CD4-positive, alpha-beta T cell treated with Interleukin-15 for 1 hour (primary cell): ENCODE measurements at regions not wholly inside any gene's neighbourhood (a gene's known extent, or its start where the extent isn't known, plus 50 kb on each side); places are given as distances from the start of the nearest gene placed in this dataset.

Experiments
- DNase-seq: peaks from one replicate; pipeline ENCODE4 v3.0.0-alpha.2; 2020

DNA sequence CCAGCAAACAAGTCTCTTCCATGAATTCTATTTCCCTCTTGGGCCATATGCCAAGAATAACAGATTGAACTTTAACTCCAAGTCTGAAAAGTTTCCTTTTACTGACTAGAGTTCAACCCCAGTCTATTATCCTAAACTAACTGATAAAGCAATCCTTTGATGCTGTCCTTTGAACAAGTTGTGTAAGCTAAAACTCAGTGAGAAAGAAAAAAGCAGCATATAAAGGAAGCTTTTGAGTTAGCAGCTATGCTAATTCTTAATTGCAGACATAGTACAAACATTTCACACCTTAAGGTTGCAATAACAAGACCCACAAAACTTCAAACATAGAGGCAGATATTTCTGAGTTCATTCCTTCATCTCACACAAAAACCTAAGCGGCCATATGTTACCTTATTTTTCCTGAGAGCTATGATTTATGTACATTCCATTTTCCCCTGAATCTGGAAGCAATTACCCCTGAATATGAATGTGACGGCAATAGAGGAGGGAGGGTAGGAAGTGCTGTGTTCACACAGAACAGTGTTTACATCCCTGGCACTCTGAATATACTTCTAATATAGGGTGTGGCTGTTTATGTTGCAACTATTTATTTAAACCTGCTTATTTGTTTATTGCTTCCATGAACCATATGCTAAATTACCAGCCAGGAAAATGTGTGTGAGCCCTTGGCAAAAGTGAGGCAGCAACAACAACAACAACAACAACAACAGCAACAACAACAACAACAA, 180.6 kb downstream of the IRS1 start:
- no peak for DNase-seq

DNA sequence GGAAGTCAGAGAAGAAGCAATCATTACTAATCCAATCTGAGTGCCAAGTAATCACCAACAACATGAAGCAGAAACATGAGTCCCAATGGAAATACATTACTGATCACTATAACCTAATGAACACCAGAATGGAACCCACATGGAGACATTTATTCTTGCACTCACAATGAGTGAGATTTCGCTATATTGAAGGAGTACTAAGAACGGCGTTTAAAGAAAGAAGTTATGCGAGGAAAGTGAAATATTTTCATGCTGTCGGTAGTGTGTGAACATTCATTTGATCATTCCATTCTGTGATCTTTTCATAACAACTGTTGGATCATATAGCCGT, 181.1 kb downstream of the IRS1 start:
- DNase-seq: no peak

DNA sequence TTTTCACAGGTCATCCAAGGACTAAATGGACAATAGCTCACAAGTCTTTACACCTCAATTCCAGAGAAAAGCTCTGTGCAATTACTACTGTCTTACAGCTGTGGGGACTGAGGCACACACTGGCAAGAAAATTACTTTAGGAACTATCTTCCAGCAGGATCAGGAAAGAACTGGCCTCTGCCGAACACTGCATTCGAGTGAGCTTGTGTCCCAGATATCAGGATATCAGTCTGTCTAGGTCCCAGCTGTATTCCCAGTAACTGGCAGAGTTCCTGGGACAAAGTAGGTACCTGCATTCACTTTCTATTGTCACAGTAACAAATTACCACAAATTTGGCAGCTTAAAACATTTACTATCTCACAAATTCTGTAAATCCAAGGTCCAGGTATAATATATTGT, 183.7 kb downstream of the IRS1 start:
- DNase-seq: no peak

DNA sequence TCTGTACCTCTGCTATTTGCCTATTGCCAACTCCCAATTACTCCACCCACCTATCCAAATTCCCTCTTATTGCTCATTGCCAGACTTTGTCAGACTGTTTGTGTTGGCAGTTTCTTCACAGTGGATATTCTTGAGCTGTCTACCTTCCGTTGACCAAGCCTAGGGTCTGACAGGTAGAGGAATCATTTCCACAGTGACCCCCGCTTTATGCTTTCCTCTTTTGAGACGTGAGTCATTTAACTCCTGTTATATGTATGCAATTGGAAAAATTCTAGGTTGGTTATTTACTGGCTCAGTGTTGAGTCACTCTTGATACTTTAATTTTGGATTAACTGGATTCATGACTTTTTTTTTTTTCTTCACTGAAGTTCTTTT, 187.7 kb downstream of the IRS1 start:
- DNase-seq: no peak

DNA sequence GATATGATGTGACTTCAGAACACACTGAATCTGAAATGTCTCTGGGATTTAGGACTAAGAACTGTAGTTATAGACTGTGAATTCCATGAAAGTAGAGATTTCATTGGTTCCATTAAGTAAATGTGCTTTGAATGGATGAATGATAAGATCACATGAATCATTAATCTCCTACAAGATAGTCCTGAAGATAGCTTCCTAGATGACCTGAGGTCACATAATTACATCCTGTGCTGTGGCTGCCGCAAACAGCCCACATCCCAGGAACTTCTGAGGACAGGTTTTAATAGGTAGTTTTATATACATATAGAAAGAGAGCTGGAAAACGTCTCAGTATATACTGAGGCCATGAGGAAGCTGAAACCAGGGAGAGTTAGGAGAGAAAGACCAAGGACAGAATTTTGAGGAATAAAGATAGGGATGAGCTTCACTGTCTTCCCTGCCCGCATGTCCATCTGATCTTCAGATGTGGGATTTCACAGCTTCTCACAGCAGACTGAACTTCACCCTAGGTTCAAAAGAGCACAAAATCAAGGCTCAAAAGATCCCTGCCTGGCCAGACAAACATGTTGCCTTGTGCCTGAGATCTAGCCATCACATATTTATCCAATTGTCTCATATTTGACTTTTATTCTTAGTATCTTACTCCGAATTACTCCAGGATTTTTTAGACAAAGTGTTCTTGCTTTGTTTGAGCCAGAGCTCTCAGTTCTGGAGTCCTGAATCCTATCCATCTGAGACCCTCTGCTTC, 188.2 kb downstream of the IRS1 start:
- no peak for DNase-seq

DNA sequence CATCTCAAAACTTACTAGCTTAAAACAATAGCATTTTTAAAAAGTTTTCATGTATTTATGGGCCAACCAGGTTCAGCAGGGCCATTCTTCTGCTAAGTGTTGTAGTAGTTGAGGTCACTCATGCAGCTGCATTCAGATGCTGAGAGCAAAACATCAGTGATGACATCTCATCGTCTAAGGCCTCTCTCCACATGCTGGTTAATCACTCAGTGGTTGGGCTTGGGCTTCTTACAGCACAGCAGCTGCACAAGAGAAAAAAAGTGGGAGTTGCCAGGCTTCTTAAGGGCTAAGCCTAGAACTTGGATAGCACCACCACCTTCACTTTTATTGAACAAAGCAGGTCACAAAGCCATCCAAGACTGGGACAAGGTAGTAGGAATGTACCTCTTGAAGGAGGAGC, 190.3 kb downstream of the IRS1 start:
- DNase-seq: no peak

DNA sequence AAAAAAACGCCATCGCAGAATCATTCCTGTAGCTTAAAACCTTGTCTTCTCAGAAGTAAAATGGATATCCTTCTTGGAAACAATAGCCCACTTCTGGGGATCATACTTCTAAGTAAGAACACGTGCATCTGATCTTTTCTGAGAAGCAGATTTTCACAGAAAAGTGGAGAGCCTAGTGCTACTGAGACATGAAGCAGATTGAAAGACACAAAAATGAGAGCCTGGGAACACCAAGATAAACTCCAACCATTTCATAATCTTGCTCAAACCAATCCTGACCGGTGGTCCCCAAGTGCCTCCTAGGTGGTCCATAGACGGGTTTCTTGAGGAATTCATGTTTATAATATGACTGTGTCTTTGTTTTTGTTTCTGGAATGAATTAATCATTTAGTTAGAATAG, 191.2 kb downstream of the IRS1 start:
- no peak for DNase-seq

DNA sequence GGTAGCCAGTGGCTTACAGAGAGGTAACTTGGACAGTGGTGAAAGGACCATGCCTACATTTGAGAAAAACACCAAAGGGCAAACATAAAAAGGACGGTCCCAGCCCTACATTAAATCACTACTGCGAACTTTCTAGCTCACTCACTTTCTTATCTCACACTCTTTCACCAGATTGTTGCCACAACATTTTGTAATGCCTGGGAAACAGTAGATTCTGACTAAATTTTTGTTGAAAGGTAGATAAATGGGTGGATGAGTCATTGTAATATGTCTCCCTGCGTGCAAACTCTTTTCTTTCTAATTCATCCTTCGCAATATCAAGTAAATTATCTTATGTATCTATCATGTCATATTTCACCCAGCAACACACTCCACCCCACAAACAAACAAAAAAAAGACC, 192.2 kb downstream of the IRS1 start:
- DNase-seq: no peak

DNA sequence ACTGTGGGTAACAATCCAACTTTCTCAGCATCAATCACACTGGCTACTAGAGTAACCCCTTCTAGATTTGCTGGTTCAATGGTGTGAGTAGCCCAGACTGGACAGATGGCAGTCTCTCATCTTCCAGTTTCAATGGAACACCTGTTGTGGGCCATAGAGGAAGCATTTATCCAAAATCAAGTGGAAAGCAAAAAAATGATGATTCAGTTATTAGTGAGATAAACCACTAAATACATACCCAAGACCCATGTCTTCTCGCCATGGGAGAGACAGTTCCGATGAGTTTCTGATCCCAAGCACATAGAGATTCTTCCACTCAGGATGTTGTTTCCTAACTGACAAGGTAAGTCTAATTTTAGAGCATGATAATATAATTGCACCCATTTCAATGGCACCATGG, 194.0 kb downstream of the IRS1 start:
- no peak for DNase-seq

DNA sequence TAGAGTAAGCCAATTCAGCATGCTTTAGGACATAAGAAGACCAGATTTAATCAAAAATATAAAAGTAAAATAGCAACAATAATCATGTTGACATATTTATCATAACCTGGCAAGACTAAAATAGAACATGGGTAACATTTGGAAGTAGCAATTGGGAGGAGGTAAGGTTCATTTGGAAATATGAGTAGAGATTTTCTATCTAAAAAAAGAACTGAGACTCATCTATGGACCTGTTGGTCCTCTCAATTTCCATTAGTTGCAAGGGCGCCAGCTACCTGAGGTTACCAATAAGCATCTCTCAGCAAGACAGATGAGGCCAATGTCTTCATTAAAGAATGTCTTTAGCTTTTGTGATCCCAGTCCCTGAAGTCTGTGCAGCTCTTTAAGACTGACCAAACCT, 196.0 kb downstream of the IRS1 start:
- DNase-seq: no peak

DNA sequence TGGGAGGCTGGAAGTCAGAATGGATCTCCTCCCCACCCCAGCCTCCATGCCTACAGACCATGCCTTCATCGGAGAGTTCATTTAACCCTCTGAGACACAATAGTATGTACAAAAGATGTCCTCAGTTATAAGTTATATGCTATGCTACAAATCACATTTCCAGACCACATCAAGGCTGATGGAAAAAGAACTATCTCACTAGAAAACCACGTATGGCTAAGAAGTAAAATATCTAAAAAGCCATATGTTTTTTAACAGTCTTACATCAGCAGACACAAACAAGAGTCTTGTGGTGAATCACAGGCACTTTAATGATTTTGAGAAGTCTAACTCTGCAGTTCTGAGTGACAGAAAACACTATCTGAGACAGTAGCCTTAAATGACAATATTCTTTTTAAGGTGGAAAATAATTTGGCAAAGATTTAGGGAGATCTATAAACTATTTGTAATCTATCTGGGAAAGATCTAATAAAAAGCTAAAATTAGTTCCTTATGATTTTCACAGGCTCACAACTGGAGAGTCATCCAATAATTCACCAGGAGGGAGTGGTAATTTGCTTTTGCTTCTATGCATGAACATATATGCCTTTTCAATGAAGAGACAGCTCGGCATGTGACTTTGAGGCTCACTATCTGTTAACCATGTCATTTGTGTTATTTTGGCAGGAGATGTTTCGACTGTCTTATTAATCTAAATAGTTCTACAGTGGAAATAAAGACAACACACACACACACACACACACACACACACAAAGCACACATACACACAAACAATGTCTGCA, 197.5 kb downstream of the IRS1 start:
- DNase-seq: no peak

DNA sequence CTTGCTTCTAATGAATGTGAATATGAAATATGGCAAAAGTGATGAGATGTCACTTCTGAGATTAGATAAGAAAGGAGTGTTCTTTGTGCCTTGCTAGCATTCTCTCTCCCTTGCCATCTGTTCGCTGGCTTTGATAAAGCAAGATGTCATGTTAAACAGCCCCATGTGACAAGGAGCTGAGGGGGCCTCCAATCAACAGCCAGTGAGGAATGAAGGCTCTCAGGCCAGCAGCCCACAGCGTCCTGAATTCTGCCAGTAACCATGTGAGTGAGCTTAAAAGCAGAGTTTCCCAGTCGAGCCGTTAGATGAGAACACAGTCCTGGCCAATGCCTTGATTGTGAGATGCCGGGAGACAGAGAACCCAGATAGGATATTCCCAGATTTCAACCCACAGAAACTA, 198.8 kb downstream of the IRS1 start:
- no peak for DNase-seq

DNA sequence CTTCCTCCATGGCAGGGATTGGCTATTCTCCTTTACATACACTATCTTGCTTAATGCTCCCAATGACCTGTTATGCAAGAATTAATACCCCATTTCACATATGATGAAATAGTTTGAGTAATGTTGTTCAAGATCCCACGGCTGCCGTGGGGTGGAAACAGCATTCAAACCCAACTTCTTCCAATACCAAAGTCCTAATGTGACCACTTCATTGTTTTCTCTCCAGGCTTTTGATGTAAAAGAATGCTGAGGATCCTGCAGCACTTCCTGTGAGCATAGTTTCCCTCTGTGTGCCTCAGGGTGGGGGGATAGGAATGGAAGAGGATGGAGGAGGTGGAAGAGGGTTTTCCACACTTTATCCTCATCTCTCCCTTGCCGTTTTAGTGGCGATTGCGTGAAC, 199.4 kb downstream of the IRS1 start:
- DNase-seq: no peak

DNA sequence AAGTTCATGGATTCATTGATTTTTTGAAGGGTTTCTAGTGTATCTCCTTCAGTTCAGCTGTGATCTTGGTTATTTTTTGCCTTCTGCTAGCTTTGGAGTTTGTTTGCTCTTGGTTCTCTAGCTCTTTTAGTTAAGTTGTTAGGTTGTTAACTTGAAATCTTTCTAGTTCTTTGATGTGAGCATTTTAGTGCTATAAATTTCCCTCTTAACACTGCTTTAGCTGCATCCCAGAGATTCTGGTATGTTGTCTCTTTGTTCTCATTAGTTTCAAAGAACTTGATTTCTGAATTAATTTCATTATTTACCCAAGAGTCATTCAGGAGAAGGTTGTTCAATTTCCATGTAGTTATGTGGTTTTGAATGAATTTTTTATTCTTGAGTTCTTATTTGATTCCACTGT, 210.6 kb downstream of the IRS1 start:
- DNase-seq: no peak

DNA sequence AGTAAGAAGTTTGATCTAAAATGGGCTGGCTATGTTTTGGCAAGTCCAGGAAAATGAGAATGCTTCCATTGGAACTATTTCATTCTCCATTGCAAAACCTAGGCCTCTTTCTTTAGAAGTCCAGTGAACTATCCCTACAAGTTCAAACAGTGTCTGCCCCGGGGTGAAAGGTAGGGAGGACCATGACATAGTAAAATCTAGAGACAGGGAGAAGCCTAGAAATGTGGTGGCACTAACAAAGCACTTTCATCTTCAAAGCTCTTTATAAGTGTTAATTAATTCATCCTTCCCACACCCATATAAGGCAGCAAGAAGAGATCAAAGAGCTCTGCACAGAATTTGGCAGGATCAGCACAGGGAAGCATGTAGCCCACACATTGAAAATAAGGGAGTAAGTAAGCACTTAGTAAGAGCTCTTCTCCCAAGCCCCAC, 214.5 kb downstream of the IRS1 start:
- no peak for DNase-seq

DNA sequence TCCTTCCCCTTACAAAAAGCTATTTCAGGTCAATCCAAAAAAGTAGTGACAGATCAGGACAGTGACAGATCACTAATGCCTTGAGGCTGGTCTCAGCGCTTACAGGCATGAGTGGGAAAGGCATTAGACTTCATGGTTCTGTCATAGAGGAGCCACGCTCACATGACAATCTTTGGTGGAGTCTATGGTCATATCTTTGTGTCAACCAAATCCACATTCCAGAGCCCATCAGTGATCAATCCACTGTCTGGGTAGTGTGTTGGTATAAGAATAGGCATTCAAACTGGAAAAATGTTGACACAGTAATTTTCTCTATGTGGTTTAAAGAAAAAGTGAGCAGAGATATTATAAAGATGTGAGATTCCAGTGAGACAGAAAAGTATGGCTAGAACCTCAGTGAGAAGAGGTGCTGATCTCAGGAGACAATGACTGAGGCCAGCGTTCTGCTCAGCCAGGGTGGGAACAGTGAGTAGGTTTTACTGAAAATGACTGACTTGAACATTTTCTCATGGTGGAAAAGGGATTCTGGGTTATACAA, 215.0 kb downstream of the IRS1 start:
- DNase-seq: no peak

DNA sequence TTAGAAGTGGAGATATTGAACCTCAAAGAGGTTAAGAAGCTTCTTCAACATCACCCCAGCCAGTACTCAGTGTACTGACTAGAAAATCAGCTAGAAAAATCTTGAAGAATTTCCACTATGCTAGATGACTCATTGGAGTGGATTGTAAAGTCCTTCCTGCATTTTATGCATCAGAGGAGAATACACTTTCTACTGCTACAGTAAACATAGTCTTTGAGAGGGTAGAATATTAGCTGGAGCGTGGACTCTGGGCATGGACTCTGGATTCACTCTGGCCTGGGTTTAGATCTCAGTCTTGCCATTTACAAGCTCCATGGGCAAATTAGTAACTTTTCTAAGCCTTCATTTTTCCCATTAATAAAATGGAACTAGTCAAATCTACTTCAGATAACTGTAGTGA, 215.9 kb downstream of the IRS1 start:
- no peak for DNase-seq

DNA sequence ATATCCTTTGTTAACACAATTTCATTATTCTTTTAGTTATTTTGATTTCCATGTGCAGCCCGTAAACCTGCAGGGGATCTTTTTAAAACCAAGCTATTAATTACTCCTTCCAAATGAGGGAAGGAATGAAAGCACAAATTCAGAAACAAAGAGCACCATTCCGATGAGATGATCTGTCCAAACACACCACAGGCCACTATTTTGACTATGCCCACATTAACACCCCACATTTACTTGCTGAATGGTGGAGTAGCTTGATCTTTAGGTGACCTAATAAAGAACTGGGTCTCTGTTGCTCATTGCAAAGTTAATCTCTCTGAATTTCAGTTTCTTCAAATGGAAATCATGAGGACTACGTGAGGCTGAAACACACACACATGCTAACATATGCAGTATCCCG, 218.0 kb downstream of the IRS1 start:
- DNase-seq: no peak

DNA sequence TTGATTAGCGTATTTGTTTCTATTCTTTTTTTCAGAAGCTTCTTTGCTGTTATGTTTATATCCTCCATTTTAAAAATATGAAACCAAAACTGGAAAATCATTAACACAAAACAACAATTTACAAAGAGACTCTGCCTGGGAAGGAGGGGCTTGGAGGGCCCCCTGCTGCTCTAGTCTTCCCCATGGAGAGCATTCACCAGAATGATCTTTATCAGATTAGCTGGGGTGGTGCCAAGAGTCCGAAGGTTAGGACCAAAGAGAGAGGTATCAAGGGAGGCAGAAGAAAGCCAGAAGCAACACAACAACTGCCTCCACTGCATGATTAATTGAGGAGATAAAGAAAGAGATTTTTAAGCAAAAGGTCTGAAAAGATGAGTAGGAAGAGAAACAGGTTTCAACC, 218.6 kb downstream of the IRS1 start:
- no peak for DNase-seq

DNA sequence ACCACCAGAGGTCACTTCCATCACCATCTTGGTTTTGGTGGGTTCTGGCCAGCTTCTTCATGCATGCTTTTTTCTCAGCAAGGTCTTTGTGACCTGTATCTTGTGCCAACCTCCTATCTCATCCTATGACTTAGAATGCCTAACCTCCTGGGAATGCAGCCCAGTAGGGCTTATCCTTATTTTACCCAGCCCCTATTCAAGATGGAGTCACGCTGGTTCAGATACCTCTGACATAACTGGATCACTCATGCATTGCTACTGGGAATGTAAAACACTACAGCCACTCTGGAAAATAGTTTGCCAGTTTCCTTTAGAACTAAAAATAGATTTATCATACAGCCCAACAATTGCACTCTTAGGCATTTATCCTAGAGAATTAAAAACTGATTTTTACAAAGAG, 219.2 kb downstream of the IRS1 start:
- no peak for DNase-seq

DNA sequence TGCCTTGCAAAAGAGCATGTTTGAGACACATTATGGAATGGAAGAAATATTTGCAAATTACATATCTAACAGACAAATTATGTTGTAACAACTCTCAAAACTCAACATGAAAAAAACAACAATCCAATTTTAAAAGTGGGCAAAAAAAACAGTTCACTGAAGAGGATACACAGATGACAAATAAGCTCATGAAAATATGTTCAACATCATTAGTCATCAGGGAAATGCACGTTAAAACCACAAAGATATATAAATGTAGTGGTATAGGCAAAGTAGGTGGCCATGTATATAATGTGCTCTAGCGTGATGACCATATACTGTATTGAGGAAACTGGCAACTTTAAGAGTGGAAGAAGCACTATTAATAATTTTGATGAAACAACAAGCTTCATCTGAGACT, 220.1 kb downstream of the IRS1 start:
- no peak for DNase-seq

DNA sequence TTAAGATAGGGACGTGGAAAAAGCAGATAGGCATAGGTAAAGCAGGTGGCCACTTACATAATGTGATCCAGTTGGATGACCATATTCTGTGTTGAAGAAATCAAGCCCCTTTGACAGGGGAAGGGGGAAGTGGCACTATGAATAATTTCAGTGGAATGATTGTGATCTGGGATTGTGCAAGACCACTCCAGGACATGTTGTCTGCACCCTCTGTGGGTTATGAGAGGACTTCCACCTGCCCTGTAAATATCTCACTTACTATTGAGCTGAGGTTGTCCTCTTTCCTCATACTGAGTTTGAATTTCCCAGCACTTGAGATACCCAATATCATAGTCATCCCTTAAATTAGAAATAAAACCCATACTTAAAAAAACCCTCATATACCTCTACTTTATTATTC, 220.7 kb downstream of the IRS1 start:
- DNase-seq: no peak

DNA sequence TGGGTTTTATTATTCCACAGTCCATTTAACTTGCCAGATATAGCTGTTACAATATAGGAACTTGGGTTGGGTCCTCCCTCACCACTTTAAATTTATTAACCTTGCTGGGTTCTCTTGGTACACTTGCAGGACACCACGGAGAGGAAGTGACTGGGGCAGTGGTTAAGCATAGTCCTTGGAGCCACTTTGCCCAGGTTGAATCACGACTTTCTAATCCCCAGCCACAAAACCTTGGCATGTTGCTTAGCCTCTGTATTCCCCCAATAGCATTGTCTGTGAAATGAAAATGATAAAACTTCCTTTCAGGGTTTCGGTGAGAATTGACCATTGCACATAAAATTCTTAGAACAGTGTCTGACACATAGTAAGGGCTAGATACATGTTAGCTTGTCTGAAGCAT, 221.2 kb downstream of the IRS1 start:
- no peak for DNase-seq

DNA sequence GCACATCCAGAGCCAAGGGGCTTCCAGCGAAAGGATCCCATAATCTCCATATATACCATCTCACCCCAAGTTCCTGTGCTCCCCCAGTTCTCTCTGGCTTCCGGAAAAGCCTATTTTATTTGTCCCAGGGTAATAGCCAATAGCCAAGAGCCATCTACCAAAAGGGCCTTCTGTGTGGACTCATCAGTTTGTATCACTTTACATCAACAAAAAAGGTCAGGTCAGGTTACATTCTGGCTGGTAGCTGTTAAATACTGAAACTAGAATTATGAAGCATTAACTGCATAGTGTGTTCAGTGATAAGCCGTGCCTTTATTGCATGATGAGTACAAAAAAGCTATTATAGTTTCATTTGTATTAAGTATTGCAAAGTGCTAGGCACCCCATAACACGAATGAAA, 223.7 kb downstream of the IRS1 start:
- no peak for DNase-seq
